ENCODE measurements at regions not wholly inside any gene's neighbourhood (a gene's known extent, or its start where the extent isn't known, plus 50 kb on each side); places are given as distances from the start of the nearest gene placed in this dataset.

DNA sequence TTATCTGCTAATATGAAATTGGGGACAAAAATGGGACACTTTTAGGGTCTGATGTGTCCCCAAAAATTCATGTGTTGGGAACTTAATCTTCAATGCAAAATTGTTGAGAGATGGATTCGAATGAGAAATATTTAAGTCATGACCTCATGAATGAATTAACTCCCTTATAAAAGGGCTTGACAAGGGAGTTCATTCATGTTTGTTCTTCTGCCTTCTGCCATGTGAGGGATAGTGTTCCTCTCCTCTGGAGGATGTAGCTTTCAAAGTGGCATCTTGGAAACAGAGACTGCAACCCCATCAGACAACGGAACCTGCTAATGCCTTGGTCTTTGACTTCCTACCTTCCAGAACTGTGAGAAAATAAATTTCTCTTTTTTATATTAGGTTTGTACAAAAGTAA, 89.2 kb upstream of the LINC00305 start:
- no peak for DNase-seq

DNA sequence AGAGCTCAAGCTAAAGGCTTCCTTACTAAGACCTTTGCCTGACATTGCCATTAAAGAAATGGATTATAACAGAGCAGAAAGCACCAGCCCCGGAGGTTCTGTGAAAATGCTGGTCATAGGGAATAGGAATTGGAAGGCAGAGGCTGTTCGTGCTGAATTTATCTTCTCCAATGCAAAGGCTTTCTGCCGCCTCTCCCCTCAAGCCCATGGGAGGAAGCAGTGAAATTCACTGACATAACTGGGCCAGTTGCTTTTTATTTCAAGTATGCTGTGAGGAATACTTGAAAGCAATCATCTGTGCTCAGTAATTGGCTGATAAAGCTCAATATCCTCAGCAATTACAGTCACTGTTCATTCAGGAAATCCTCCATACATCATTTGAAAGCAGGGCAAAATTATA, 85.4 kb upstream of the LINC00305 start:
- peak; percentile 17 for DNase-seq

DNA sequence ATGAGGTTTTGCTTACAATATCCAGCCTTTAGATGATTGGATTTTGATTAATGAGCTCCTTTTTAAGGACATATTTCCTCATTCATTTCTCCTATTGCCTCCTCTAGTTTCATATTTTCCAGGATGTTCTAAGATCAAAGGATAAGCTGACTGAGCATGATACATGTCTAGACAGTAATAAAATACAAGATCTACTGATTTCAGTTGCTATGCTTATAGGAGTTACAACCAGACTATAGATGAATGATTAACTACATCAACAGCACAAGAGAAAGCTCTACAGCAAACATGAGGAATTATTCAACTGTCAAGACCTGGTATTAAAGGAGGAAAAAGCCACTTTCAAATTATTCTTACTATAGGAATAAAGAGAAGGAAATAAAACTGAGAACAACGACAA, 85.0 kb upstream of the LINC00305 start:
- DNase-seq, result no peak

DNA sequence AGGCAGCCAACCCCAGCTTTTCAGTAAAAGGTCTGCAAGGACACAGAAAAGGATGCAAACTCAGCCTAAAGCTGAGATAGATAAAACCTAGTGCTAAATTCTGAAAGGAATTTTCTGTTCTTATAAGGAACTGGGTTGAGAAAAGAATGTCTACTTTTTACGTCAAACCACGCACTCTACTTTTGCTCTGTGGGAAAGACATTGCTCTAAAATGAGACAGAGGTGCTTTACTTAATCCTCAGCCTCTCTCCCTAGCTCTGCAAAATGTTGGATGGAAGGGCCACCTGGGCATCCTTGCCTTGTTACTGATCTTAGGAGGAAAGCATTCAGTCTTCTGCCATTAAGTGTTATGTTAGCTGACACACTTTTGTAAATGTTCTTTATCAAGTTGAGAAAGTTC, 72.1 kb upstream of the LINC00305 start:
- no peak for DNase-seq

DNA sequence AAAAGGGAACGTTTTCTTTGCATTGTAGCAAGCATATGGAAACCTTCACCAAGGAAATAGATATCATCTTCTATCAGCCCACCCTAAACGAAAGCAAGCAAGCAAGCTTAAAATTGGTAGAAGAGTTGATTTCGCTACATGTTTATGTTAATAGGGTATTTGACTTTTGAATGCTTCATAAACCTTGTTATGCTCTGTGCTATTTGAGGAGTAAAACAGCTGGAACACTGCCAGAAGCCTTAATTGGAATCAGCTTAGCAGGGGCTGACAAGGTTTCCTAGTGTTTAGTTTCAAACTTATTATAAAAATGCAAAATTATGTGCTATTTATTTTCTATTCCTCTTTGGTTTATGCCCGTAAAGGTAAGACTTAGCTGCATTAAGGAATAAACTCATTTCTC, 70.6 kb upstream of the LINC00305 start:
- DNase-seq, result peak; percentile 31

DNA sequence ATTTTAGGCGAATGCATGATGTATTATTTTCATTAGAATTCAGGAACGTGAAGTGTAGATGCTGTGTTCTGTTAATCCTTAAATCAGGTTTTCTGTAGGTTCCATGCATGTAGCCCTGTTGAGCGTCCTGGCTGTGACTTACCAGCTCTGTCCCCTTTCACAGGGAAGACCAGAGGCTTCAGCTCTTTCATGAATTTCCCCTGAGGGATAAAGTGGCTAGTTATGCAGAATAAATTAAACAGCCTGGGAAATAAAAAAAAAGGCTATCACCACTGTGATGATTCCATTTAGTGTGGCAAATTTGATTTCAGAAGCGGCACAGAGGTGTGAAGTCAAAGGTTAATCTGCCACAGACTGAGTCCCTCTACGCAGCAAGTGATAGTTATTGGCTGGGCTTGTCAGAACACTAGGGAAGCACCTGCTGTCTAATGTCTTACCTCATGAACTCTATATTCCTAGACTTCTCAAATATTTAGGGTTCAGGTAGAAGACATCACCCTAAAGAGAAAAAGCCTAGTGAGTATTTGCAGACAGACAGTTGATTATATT, 61.6 kb upstream of the LINC00305 start:
- no peak for DNase-seq

DNA sequence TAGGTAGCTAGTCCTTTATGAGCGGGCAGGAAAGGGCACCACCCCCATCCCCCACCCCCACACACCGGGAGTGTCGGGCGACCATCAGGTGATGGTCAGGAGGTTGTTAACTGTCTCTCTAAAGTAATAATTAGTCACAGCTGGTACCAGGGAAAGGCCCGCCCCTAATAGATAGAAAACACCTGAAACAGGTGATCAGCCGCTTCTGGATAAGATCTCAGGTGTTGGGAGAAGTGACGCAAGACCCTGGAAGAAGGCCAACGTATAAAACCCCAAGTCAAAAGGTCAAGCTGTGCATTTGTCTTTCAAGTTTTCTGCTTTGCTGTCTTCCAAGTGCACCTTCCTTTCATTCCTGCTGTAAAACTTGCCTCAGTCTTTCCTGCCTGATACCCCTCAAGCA, 59.6 kb upstream of the LINC00305 start:
- no peak for DNase-seq

DNA sequence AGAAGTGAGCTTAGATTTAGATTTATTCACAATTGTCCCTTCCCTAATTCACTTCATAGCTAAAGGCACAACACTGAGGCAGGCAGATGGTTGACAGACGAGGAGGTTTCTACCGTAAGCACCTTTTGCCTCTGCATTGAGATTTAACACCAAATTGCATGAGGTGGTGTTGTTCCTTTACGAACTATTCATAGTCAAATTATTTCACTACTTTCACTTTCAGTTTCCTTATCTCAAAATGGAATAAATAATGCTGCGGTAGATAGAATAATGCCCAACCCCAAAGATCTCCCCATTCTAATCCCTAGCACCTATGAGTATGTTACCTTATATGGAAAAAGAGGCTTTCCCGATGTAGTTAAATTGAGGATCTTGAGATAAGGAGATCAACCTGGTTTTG, 58.9 kb upstream of the LINC00305 start:
- DNase-seq, result no peak

DNA sequence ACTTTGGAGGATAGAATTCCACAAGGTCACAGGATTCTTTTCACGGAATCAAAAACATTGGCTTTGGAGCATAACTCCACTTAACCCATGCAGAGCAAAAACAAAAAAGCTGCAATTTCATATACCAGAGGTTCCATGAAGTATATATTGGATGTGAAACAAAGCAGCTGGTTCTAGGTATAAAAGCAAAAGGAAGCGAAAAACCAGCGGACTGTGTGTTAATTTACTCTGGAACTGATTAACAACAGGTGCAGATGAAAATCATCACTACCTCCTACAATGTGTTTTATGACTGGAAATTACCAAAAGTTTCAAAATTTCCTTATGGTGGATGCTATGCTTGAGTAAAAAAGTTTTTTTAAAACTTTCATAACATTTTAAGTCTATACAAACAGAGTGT, 54.4 kb upstream of the LINC00305 start:
- no peak for DNase-seq

DNA sequence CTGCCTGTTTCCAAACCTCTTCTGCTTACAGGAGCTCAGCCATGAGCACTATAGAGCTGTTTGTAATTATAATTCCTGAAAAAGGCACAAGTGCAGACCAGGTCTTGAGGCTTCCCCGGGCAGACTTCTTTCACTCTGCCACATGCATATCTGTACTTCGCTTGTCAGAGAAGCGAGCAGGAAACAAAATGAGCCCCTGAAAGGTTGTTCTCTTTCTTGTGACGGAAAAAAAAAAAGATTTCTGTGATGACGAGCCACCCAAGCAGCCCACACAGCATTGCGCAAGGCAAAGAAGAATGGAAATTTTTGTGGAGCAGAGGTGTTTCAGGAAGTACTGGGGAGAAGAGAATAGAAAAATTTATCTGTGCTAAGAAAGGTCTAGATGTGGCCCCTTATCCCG, 54.0 kb upstream of the LINC00305 start:
- DNase-seq, result no peak

DNA sequence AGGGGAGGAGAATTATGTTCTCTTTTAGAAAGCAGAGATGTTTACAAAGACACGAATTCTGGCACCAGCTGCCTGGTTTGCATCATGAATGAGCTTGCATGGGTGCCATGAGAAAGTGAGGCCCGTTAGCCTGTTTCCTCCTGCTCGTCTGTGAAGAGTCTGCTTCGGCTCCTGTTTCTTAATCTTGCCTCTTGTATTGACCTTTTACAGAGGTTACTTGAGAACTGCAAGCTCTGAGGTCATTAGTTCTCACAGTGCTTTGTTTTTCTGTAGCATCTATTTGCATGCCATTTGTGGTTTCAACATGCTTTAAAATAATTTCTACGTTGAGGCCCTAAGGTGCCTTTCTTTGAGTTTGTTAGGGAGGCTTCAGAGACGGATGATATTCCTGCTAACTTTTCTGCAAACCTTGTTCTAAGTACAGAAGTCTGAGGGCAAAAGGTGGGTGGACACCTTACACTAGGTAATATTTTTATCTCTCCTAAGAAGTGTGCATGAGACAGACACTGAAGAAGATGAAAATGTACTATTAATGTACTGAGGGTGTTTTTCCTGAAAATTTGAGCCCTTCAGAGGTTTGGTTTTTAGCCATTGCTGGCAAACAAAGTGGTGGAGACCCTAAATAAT, 53.4 kb upstream of the LINC00305 start:
- no peak for DNase-seq

DNA sequence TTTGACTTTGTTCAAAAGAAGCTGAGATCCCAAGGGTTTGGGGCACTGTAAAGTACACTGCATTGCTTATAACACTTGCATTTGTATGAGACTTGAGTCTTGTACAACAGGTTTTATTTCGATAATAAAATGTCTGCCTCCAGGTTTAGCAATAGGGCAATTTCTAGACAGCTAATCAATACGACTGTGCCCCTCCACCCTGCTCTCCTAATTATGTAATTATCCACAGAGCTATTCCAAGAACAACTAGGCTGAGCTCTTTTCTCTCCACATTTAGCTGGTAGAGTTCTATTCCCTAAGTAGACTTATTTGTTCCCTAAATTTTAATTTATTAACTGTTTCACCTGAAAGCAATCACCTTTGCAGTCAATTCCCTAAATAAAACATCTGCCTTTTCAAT, 52.9 kb upstream of the LINC00305 start:
- DNase-seq, result no peak

DNA sequence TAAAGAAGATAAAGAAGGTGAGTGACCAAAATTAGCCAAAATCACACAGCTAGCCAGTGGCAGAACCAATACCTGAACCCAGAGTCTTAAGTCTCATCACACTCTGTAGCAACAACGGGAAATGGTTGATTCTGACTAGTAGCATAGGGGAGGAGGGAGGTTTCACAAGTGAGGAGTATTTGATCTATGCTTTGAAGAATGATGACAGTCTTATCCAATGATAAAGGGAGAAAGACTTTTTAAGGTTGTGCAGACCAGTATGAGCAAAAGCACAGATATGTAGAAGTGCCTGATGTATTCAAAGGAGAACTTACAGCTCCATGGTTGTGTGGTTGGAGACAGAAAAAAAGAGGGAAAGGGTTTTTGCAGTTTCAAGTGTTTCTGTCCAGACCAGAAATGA, 50.7 kb upstream of the LINC00305 start:
- DNase-seq, result no peak
